CD8-positive, alpha-beta memory T cell (primary cell): ENCODE measurements at regions not wholly inside any gene's neighbourhood (a gene's known extent, or its start where the extent isn't known, plus 50 kb on each side); places are given as distances from the start of the nearest gene placed in this dataset.

Experiments
- CTCF ChIA-PET: fragments of 350-600 bp; sonication (Branson Sonifier 250); formaldehyde crosslinking; loops from one replicate; lab custom pipeline; 2021; ENCODE audit warnings: antibody characterized with exemption; lab: Charles Lee
- POLR2A ChIA-PET: fragments of 350-600 bp; sonication (Branson Sonifier 250); formaldehyde crosslinking; loops from one replicate; lab custom pipeline; 2021; ENCODE audit warnings: antibody characterized with exemption; lab: Charles Lee
- DNase-seq, 5 donors: peaks; one replicate each; pipeline versions ENCODE4 v3.0.0 to v3.0.0-alpha.2; 2020 to 2022; ENCODE audit warnings: mixed read lengths in 1 of 5
- H3K27ac ChIP-seq: one replicate; pipeline ENCODE4 v1.7.0; 2013; ENCODE audit warnings: low read depth, mild to moderate bottlenecking, low read length, moderate library complexity
- H3K27me3 ChIP-seq: 2 replicates; pipeline ENCODE4 v1.7.0; 2013; ENCODE audit warnings: low read length, mild to moderate bottlenecking; ENCODE audit not compliant: insufficient read depth, poor library complexity, severe bottlenecking
- H3K36me3 ChIP-seq: 2 replicates; pipeline ENCODE4 v1.7.0; 2013; ENCODE audit warnings: mild to moderate bottlenecking, low read length, moderate library complexity; ENCODE audit not compliant: insufficient read depth
- H3K4me1 ChIP-seq: 2 replicates; pipeline ENCODE4 v1.7.0; 2013; ENCODE audit warnings: mild to moderate bottlenecking, low read length, moderate library complexity; ENCODE audit not compliant: insufficient read depth
- H3K4me3 ChIP-seq: 2 replicates; pipeline ENCODE4 v1.7.0; 2013; ENCODE audit warnings: mild to moderate bottlenecking, low read length
- H3K9me3 ChIP-seq: 2 replicates; pipeline ENCODE4 v1.7.0; 2013; ENCODE audit warnings: mild to moderate bottlenecking, low read length
- H3K27ac Mint-ChIP-seq, 8 donors: one replicate each; pipeline ENCODE4 v1.8.0; 2020 to 2021; ENCODE audit warnings: mixed read lengths in 8 of 8, mild to moderate bottlenecking in 6 of 8, inconsistent platforms in 3 of 8, moderate library complexity in 3 of 8
- H3K27me3 Mint-ChIP-seq, 2 donors: one replicate each; pipeline ENCODE4 v1.8.0; 2020 to 2021; ENCODE audit warnings: mixed read lengths in 2 of 2, mild to moderate bottlenecking in 1 of 2, moderate library complexity in 1 of 2
- H3K36me3 Mint-ChIP-seq, 3 donors: one replicate each; pipeline ENCODE4 v1.8.0; 2020 to 2021; ENCODE audit warnings: mixed read lengths in 3 of 3, inconsistent platforms in 1 of 3, mild to moderate bottlenecking in 1 of 3
- H3K4me1 Mint-ChIP-seq, 3 donors: one replicate each; pipeline ENCODE4 v1.8.0; 2020 to 2021; ENCODE audit warnings: mixed read lengths in 3 of 3, inconsistent platforms in 1 of 3, mild to moderate bottlenecking in 1 of 3
- H3K4me3 Mint-ChIP-seq, 7 donors: one replicate each; pipeline ENCODE4 v1.8.0; 2020 to 2021; ENCODE audit warnings: mixed read lengths in 7 of 7, mild to moderate bottlenecking in 6 of 7, moderate library complexity in 4 of 7, inconsistent platforms in 2 of 7
- H3K9me3 Mint-ChIP-seq, 5 donors: one replicate each; pipeline ENCODE4 v1.8.0; 2020 to 2022; ENCODE audit warnings: mixed read lengths in 5 of 5, mild to moderate bottlenecking in 3 of 5, moderate library complexity in 2 of 5, inconsistent platforms in 1 of 5

DNA sequence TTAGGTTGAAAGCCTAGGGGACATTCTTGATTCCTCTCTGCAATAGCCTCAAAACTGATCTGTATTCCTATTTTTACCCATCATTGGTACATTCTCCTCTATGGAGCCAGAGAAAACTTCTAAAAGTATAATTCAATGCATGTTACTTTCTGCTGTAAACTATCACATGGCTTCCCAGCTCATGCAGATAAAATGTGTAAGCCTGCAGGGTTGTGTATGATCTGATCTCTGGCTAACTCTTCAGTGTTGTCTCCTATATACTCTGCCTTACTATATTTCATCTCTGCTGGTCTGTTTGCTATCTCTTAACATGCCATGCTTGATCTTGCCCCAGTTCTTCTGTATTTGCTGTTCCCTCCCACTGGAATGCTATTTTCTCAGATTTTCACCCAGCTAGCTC is 323.3 kb upstream of the RSPO3 start:
- Histone ChIP-seq H3K27me3 (no peaks in the 10 kb centered on the region), H3K4me3 (no peak overlapping the region), H3K36me3 (no peaks in the 10 kb centered on the region), H3K9me3 (no peaks in the 10 kb centered on the region), H3K27ac (no peak overlapping the region), H3K4me1 (no peaks in the 10 kb centered on the region)
- H3K9me3 Mint-ChIP-seq, result no peaks in the 10 kb centered on the region
- H3K27ac Mint-ChIP-seq, result no peak overlapping the region
- H3K4me3 Mint-ChIP-seq, result no peak overlapping the region
- no peaks in the 10 kb centered on the region for H3K36me3 Mint-ChIP-seq
- ChIA-PET CTCF (no interaction called here), POLR2A (no interaction called here)
- H3K4me1 Mint-ChIP-seq, result no peaks in the 10 kb centered on the region
- H3K27me3 Mint-ChIP-seq, result no peaks in the 10 kb centered on the region
- no peak for DNase-seq

DNA sequence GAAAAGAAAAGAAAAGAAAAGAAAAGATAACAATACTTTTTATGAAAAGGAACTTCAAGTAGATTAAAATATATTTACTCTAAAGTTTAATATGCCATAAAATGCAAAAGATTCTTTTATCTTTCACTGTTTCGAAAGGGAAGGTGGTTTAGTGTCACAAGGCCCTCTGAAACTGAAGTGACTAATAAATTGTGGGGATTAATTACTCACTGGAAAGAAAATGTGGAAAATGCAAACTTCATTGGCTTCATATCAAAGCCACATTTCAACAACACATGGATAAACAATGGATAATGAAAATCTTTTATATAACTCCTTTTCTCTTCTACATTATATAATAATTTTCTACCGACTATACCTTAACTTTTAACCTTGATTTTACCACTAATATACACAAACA is 320.5 kb upstream of the RSPO3 start:
- Histone ChIP-seq H3K4me1 (no peaks in the 10 kb centered on the region), H3K36me3 (no peaks in the 10 kb centered on the region), H3K27ac (no peak overlapping the region), H3K9me3 (no peaks in the 10 kb centered on the region), H3K27me3 (no peaks in the 10 kb centered on the region), H3K4me3 (no peak overlapping the region)
- no peak for DNase-seq
- H3K36me3 Mint-ChIP-seq, result no peaks in the 10 kb centered on the region
- no peaks in the 10 kb centered on the region for H3K4me1 Mint-ChIP-seq
- ChIA-PET CTCF (no interaction called here), POLR2A (no interaction called here)
- H3K9me3 Mint-ChIP-seq, result no peaks in the 10 kb centered on the region
- H3K4me3 Mint-ChIP-seq, result no peak overlapping the region
- no peaks in the 10 kb centered on the region for H3K27me3 Mint-ChIP-seq
- H3K27ac Mint-ChIP-seq, result no peak overlapping the region

DNA sequence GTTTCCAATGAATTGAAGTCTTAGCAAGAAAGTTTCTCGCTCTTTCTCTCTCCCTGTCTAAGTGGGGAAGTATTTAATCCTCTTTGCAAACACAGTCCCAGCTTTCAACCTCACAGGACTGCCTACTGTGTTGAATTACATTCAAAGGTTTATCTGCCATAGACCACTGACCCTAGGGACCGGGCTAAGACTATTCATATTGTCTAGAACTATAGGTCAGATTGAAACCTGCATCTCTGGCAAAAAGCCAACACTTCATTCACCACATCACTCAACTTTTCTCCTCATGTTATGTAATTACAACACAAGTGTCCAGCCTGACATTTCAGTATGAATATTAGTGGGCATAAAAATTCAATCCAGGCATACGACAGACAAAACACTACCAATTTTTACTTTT is 314.7 kb upstream of the RSPO3 start:
- Mint-ChIP-seq H3K9me3 (peaks cover 0 to 3% (median 0%) of the 10 kb centered on the region in 5 donors), H3K27ac (no peak overlapping the region), H3K36me3 (no peaks in the 10 kb centered on the region), H3K4me1 (no peaks in the 10 kb centered on the region), H3K4me3 (no peak overlapping the region), H3K27me3 (no peaks in the 10 kb centered on the region)
- ChIA-PET POLR2A (no interaction called here), CTCF (no interaction called here)
- no peak overlapping the region for H3K4me3 ChIP-seq
- no peak overlapping the region for H3K27ac ChIP-seq
- no peak for DNase-seq
- H3K9me3 ChIP-seq, result no peaks in the 10 kb centered on the region
- H3K36me3 ChIP-seq, result no peaks in the 10 kb centered on the region
- no peaks in the 10 kb centered on the region for H3K4me1 ChIP-seq
- H3K27me3 ChIP-seq, result no peaks in the 10 kb centered on the region

DNA sequence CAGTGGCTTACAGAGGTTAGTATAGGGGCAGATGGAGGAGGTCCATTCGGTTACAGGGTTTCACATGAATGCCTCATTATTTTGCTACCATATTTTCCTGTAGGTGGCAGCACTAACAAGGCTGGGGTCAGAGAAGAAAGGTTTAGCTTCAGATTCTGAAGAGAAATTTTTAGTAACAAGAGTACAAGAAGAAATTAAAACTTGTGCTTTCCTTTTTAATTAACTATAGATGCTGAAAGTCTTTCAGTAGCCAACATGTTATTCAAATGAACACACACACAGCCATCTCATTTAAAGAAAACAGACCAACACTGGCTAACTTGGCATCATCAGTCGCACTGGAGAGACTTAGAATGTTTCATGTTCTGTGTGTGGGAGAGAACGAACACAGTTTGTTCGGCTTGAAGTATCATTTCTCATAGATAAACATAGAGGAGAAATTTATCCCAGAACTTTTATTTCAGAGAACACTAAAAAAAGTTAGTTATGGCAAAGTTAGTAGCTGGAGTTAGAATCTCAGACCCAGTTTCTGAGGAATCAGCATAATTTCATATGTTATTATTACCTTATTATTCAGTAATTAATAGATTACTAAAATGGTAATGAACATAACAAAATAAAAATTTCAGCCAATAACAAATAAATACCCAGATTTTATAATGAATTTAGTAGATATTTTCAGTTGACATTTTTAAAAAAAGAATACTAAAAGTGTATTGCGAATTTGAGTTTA is 314.0 kb upstream of the RSPO3 start:
- Mint-ChIP-seq H3K27ac (no peak overlapping the region), H3K4me3 (no peak overlapping the region), H3K27me3 (no peaks in the 10 kb centered on the region), H3K4me1 (no peaks in the 10 kb centered on the region), H3K36me3 (no peaks in the 10 kb centered on the region), H3K9me3 (peaks cover 0 to 3% (median 0%) of the 10 kb centered on the region in 5 donors)
- ChIA-PET CTCF (no interaction called here), POLR2A (no interaction called here)
- no peak overlapping the region for H3K4me3 ChIP-seq
- H3K27ac ChIP-seq, result no peak overlapping the region
- no peaks in the 10 kb centered on the region for H3K9me3 ChIP-seq
- no peaks in the 10 kb centered on the region for H3K27me3 ChIP-seq
- no peaks in the 10 kb centered on the region for H3K4me1 ChIP-seq
- H3K36me3 ChIP-seq, result no peaks in the 10 kb centered on the region
- no peak for DNase-seq

DNA sequence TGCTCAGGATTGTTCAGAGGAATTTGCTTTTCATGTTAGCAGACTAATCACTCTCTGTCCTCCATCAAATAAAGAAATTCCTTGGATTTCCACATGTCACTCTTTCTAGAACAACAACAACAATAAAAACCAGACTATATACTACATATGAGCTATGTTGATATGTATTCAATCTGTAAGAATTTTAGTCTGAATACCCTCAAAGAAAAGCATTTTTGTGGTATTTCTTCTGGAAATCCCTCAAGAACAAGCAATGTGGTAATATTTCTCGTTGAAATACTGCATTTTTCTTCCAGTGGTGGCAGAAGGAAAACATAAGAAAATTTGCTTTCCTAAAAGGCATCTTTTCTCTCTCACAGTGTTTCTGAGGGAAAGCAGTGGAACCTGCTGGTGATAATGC is 312.6 kb upstream of the RSPO3 start:
- H3K27ac ChIP-seq, result no peak overlapping the region
- no peaks in the 10 kb centered on the region for H3K4me1 Mint-ChIP-seq
- H3K4me3 Mint-ChIP-seq, result no peak overlapping the region
- no peaks in the 10 kb centered on the region for H3K27me3 Mint-ChIP-seq
- no peaks in the 10 kb centered on the region for H3K9me3 ChIP-seq
- no peak overlapping the region for H3K27ac Mint-ChIP-seq
- DNase-seq, result no peak
- no peaks in the 10 kb centered on the region for H3K36me3 ChIP-seq
- CTCF ChIA-PET, result no interaction called here
- no peaks in the 10 kb centered on the region for H3K36me3 Mint-ChIP-seq
- H3K27me3 ChIP-seq, result no peaks in the 10 kb centered on the region
- H3K9me3 Mint-ChIP-seq, result peaks cover 0 to 3% (median 0%) of the 10 kb centered on the region in 5 donors
- POLR2A ChIA-PET, result no interaction called here
- H3K4me3 ChIP-seq, result no peak overlapping the region
- no peaks in the 10 kb centered on the region for H3K4me1 ChIP-seq

DNA sequence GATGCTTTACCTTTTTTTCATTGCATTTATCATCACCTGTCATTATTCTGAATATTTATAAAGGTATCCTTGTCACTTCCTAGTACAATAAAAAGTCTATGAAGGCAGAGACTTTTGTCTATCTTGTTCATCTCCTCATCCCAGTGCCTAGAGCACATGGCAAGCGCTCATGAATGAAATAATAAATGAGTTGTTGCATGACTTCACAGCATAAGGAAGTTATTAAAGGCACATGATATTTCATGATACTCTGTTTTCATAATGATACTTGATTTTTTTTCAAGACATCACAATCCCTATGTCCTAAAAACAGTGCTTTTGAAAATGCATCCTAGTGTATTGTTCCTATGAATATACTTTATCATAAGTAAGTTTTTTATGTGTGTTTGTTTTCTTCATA is 310.6 kb upstream of the RSPO3 start:
- H3K9me3 ChIP-seq, result no peaks in the 10 kb centered on the region

DNA sequence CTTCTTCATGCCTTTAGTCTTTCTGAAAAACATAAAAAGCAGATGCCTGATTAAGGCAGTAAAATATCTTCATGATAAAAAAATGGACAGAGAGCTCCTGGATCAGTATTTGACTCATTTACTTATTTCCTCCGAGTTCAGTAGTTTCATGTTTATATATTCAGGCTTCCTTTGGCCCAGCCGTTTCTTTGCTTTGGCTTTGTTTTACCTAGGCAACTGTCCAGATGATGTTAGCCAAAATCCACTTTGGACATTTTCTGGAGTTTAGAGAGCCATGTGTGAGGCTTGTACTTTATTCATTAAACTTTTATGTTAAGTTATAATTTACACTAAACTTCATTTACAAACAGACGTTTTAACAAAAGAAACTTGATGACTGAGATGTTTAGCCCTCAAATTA is 307.1 kb upstream of the RSPO3 start:
- no peaks in the 10 kb centered on the region for H3K27me3 ChIP-seq
- CTCF ChIA-PET, result no interaction called here
- Mint-ChIP-seq H3K27ac (no peak overlapping the region), H3K27me3 (no peaks in the 10 kb centered on the region), H3K9me3 (peaks cover 0 to 3% (median 0%) of the 10 kb centered on the region in 5 donors), H3K4me1 (no peaks in the 10 kb centered on the region), H3K4me3 (no peak overlapping the region), H3K36me3 (no peaks in the 10 kb centered on the region)
- H3K36me3 ChIP-seq, result no peaks in the 10 kb centered on the region
- H3K4me3 ChIP-seq, result no peak overlapping the region
- no peak overlapping the region for H3K27ac ChIP-seq
- DNase-seq, result no peak
- H3K4me1 ChIP-seq, result no peaks in the 10 kb centered on the region
- POLR2A ChIA-PET, result no interaction called here
- H3K9me3 ChIP-seq, result no peaks in the 10 kb centered on the region

More for the DNA sequence above, 310.6 kb upstream of the RSPO3 start:
- Histone ChIP-seq H3K27ac (no peak overlapping the region), H3K4me1 (no peaks in the 10 kb centered on the region), H3K36me3 (no peaks in the 10 kb centered on the region), H3K4me3 (no peak overlapping the region), H3K27me3 (no peaks in the 10 kb centered on the region)
- no peak for DNase-seq
- Mint-ChIP-seq H3K36me3 (no peaks in the 10 kb centered on the region), H3K27me3 (no peaks in the 10 kb centered on the region), H3K27ac (no peak overlapping the region), H3K4me3 (no peak overlapping the region), H3K4me1 (no peaks in the 10 kb centered on the region), H3K9me3 (peaks cover 0 to 3% (median 0%) of the 10 kb centered on the region in 5 donors)
- CTCF ChIA-PET, result no interaction called here
- POLR2A ChIA-PET, result no interaction called here

DNA sequence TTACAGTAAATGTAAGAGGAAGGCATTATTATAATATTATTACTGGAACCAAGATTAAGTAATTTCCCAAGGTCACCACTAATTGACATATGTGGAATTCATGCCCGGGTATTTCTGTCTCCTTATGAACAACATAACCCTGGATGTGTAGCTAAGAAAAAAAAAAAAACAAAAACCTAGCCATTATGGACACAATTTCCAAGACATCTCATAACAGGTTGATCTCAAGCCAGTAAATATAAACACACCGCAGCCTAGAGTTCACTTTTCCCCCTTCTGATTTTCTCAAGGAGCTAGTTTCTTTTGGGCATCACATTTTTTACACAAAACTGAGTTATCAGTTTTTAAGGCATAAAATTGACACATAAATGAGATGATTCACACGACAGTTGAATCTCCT is 306.5 kb upstream of the RSPO3 start:
- Mint-ChIP-seq H3K9me3 (peaks cover 0 to 3% (median 0%) of the 10 kb centered on the region in 5 donors), H3K27me3 (no peaks in the 10 kb centered on the region), H3K4me1 (no peaks in the 10 kb centered on the region), H3K36me3 (no peaks in the 10 kb centered on the region), H3K27ac (no peak overlapping the region), H3K4me3 (no peak overlapping the region)
- Histone ChIP-seq H3K27ac (no peak overlapping the region), H3K4me3 (no peak overlapping the region), H3K36me3 (no peaks in the 10 kb centered on the region), H3K9me3 (no peaks in the 10 kb centered on the region), H3K4me1 (no peaks in the 10 kb centered on the region), H3K27me3 (no peaks in the 10 kb centered on the region)
- DNase-seq, result no peak
- ChIA-PET CTCF (no interaction called here), POLR2A (no interaction called here)
